GM19438 (cell line): ENCODE measurements at regions not wholly inside any gene's neighbourhood (a gene's known extent, or its start where the extent isn't known, plus 50 kb on each side); places are given as distances from the start of the nearest gene placed in this dataset.
"Not testable (repeated sequence)": the region's sequence is repeated elsewhere in the genome, so short reads cannot be mapped to it uniquely, and the experiment has no call there.

ENCODE experiments used
- ATAC-seq: cut with Tn5 transposase; IDR thresholded peaks from one replicate; pipeline ENCODE4 v1.9.1; 2021; ENCODE audit warnings: low read depth; ENCODE audit not compliant: unreplicated experiment

GRCh38 chrX:128653524-128654060 is 601.4 kb upstream of the ACTRT1 start:
- no peak for ATAC-seq

- no peak for ATAC-seq
Observed at GRCh38 chrX:128650326-128650725, 598.1 kb upstream of the ACTRT1 start.

- ATAC-seq = no peak
Observed at GRCh38 chrX:128634754-128635153, 582.6 kb upstream of the ACTRT1 start.

- ATAC-seq = no peak
Observed at GRCh38 chrX:128623361-128623760, 571.2 kb upstream of the ACTRT1 start.

GRCh38 chrX:128622296-128622695 is 570.1 kb upstream of the ACTRT1 start:
- ATAC-seq = no peak

- ATAC-seq = no peak
Observed at GRCh38 chrX:128619490-128619889, 567.3 kb upstream of the ACTRT1 start.

GRCh38 chrX:128616933-128617332 is 564.7 kb upstream of the ACTRT1 start:
- ATAC-seq = no peak

- ATAC-seq = not testable (repeated sequence)
Observed at GRCh38 chrX:128606817-128607216, 554.6 kb upstream of the ACTRT1 start.

GRCh38 chrX:128606357-128606756 is 554.2 kb upstream of the ACTRT1 start:
- ATAC-seq = not testable (repeated sequence)

GRCh38 chrX:128601706-128602105 is 549.5 kb upstream of the ACTRT1 start:
- no peak for ATAC-seq

- no peak for ATAC-seq
Observed at GRCh38 chrX:128599632-128600031, 547.4 kb upstream of the ACTRT1 start.

GRCh38 chrX:128582036-128582435 is 529.8 kb upstream of the ACTRT1 start:
- ATAC-seq = no peak

GRCh38 chrX:128581615-128582014 is 529.4 kb upstream of the ACTRT1 start:
- ATAC-seq = no peak

GRCh38 chrX:128543114-128543513 is 490.9 kb upstream of the ACTRT1 start:
- ATAC-seq = no peak

GRCh38 chrX:128518508-128518907 is 466.3 kb upstream of the ACTRT1 start:
- ATAC-seq = no peak

GRCh38 chrX:128517691-128518090 is 465.5 kb upstream of the ACTRT1 start:
- no peak for ATAC-seq

GRCh38 chrX:128504496-128504895 is 452.3 kb upstream of the ACTRT1 start:
- no peak for ATAC-seq

GRCh38 chrX:128464116-128464515 is 411.9 kb upstream of the ACTRT1 start:
- ATAC-seq = no peak

- no peak for ATAC-seq
Observed at GRCh38 chrX:128460835-128461234, 408.6 kb upstream of the ACTRT1 start.

GRCh38 chrX:128458888-128459287 is 406.7 kb upstream of the ACTRT1 start:
- ATAC-seq = no peak

- ATAC-seq = no peak
Observed at GRCh38 chrX:128457674-128458073, 405.5 kb upstream of the ACTRT1 start.

- ATAC-seq = no peak
Observed at GRCh38 chrX:128439159-128439558, 387.0 kb upstream of the ACTRT1 start.

- no peak for ATAC-seq
Observed at GRCh38 chrX:128438082-128438481, 385.9 kb upstream of the ACTRT1 start.
